ENCODE measurements at regions not wholly inside any gene's neighbourhood (a gene's known extent, or its start where the extent isn't known, plus 50 kb on each side); places are given as distances from the start of the nearest gene placed in this dataset.

DNA sequence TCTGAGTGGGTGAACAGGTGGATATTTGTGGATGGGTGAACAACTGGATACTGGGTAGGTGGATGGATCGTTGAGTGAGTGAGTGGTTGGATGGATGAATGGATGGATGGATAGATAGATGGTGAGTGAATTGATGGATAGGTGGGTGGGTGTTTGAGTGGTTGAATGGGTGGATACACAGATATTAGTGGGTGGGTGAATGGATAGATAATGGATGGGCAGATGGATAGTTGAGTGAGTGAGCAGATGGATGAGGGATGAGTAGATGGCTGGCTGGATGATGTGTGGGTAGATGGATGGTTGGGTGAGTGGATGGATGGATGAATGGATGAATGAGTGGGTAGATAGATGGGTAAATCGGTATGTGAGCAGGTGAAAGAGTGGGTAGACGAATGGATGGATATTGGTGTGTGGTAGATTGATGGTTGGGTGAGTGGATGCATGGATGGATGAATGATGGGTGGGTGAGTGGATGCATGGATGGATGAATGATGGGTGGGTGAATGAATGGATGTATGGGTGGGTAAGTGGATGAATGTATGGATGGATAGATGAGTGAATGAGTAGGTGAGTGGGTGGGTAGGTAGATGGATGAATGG is 406.7 kb downstream of the MN1 start:
- Mint-ChIP-seq H3K36me3 (ENCODE audit: low read depth) (no peaks in the 10 kb centered on the region), H3K4me3 (no peak overlapping the region), H3K27me3 (ENCODE audit: low read depth) (peaks cover 5% of the 10 kb centered on the region), H3K27ac (no peak overlapping the region), H3K4me1 (ENCODE audit: low read depth) (no peaks in the 10 kb centered on the region), H3K9me3 (no peaks in the 10 kb centered on the region)
- no peak for DNase-seq
- CTCF ChIA-PET: interaction anchor here (0.6 kb wide), 1 partner anchor 31 kb away, joined by 3 read pairs; no protein-coding TSS in a partner anchor
- intact Hi-C loops (cut with micrococcal nuclease): no loop called here

GRCh38 chr22:27397036-27397953 is 404.3 kb downstream of the MN1 start:
- DNase-seq: no peak
- no peak overlapping the region for H3K4me3 Mint-ChIP-seq
- peaks cover 9% of the 10 kb centered on the region for H3K27me3 Mint-ChIP-seq (ENCODE audit: low read depth)
- H3K9me3 Mint-ChIP-seq: no peaks in the 10 kb centered on the region
- no peaks in the 10 kb centered on the region for H3K36me3 Mint-ChIP-seq (ENCODE audit: low read depth)
- CTCF ChIA-PET: no interaction called here
- intact Hi-C loops (cut with micrococcal nuclease): no loop called here
- H3K4me1 Mint-ChIP-seq (ENCODE audit: low read depth): no peaks in the 10 kb centered on the region
- H3K27ac Mint-ChIP-seq: no peak overlapping the region

DNA sequence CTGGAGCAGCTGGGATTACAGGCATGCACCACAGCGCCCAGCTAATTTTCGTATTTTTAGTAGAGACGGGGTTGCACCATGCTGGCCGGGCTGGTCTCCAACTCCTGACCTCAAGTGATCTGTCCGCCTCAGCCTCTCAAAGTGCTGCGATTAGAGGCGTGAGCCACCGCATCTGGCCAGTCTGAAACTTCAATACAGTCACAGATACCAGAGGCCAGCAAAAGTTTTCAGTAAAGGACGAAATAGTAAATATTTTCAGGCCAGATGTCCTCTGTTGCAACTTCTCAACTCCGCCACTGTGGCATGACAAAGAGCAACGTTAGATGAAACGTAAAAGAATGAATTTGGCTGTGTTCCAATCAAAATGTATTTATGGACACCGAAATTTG is 403.6 kb downstream of the MN1 start:
- no peaks in the 10 kb centered on the region for H3K4me1 Mint-ChIP-seq (ENCODE audit: low read depth)
- H3K27ac Mint-ChIP-seq: no peak overlapping the region
- DNase-seq: no peak
- H3K9me3 Mint-ChIP-seq: no peaks in the 10 kb centered on the region
- CTCF ChIA-PET: no interaction called here
- no peak overlapping the region for H3K4me3 Mint-ChIP-seq
- no peaks in the 10 kb centered on the region for H3K36me3 Mint-ChIP-seq (ENCODE audit: low read depth)
- peaks cover 9% of the 10 kb centered on the region for H3K27me3 Mint-ChIP-seq (ENCODE audit: low read depth)
- intact Hi-C loops (cut with micrococcal nuclease): no loop called here

- CTCF ChIA-PET: no interaction called here
- intact Hi-C loops (cut with micrococcal nuclease): no loop called here
- Mint-ChIP-seq H3K27me3 (ENCODE audit: low read depth) (peaks cover 9% of the 10 kb centered on the region), H3K4me3 (no peak overlapping the region), H3K27ac (no peak overlapping the region), H3K9me3 (no peaks in the 10 kb centered on the region), H3K4me1 (ENCODE audit: low read depth) (no peaks in the 10 kb centered on the region), H3K36me3 (ENCODE audit: low read depth) (no peaks in the 10 kb centered on the region)
- no peak for DNase-seq
Observed at GRCh38 chr22:27399161-27399560, 402.4 kb downstream of the MN1 start.

GRCh38 chr22:27400811-27401210 is 400.7 kb downstream of the MN1 start:
- CTCF ChIA-PET: no interaction called here
- no peaks in the 10 kb centered on the region for H3K9me3 Mint-ChIP-seq

DNA sequence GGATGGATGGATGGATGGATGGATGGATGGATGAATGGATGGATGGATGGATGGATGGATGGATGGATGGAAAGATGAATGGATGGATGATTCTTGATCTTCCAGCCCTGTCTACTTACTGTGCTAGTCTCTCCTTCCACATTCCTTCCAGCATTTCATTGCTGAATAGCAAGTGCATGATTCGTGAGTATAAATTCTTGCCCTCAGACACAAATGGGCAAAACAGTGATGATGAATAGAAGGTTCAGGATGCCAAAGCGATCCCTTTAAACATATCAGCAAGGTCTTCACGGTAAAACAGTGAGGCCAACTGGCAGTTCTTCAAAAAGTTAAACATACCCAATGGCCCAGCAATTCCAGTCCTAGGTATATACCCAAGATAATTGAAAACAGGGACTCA is 400.2 kb downstream of the MN1 start:
- H3K9me3 Mint-ChIP-seq: no peaks in the 10 kb centered on the region
- H3K27ac Mint-ChIP-seq: no peak overlapping the region
- no peaks in the 10 kb centered on the region for H3K36me3 Mint-ChIP-seq (ENCODE audit: low read depth)
- H3K27me3 Mint-ChIP-seq (ENCODE audit: low read depth): peaks cover 19% of the 10 kb centered on the region
- no peak overlapping the region for H3K4me3 Mint-ChIP-seq
- DNase-seq: no peak
- intact Hi-C loops (cut with micrococcal nuclease): loop anchor here (10.0 kb wide), 1 partner anchor 403 kb away; the partner anchor contains the start of gene MN1
- CTCF ChIA-PET: no interaction called here
- H3K4me1 Mint-ChIP-seq (ENCODE audit: low read depth): no peaks in the 10 kb centered on the region

More at GRCh38 chr22:27400811-27401210, 400.7 kb downstream of the MN1 start:
- Mint-ChIP-seq H3K27ac (no peak overlapping the region), H3K36me3 (ENCODE audit: low read depth) (no peaks in the 10 kb centered on the region), H3K4me3 (no peak overlapping the region), H3K4me1 (ENCODE audit: low read depth) (no peaks in the 10 kb centered on the region), H3K27me3 (ENCODE audit: low read depth) (peaks cover 15% of the 10 kb centered on the region)
- intact Hi-C loops (cut with micrococcal nuclease): loop anchor here (10.0 kb wide), 1 partner anchor 404 kb away; the partner anchor contains the start of gene MN1
- DNase-seq: no peak

GRCh38 chr22:27404441-27404840 is 397.1 kb downstream of the MN1 start:
- H3K36me3 Mint-ChIP-seq (ENCODE audit: low read depth): no peaks in the 10 kb centered on the region
- H3K27ac Mint-ChIP-seq: no peak overlapping the region
- H3K4me1 Mint-ChIP-seq (ENCODE audit: low read depth): no peaks in the 10 kb centered on the region
- H3K27me3 Mint-ChIP-seq (ENCODE audit: low read depth): peaks cover 23% of the 10 kb centered on the region
- CTCF ChIA-PET: no interaction called here
- intact Hi-C loops (cut with micrococcal nuclease): loop anchor here (10.0 kb wide), 1 partner anchor 400 kb away; the partner anchor contains the start of gene MN1
- DNase-seq: no peak
- H3K4me3 Mint-ChIP-seq: no peak overlapping the region
- H3K9me3 Mint-ChIP-seq: no peaks in the 10 kb centered on the region

GRCh38 chr22:27405672-27406388 is 395.7 kb downstream of the MN1 start:
- intact Hi-C loops (cut with micrococcal nuclease): loop anchor here (10.0 kb wide), 1 partner anchor 399 kb away; the partner anchor contains the start of gene MN1
- H3K9me3 Mint-ChIP-seq: no peaks in the 10 kb centered on the region
- H3K4me3 Mint-ChIP-seq: no peak overlapping the region
- no peaks in the 10 kb centered on the region for H3K36me3 Mint-ChIP-seq (ENCODE audit: low read depth)
- peak; percentile 22 for DNase-seq
- no peaks in the 10 kb centered on the region for H3K4me1 Mint-ChIP-seq (ENCODE audit: low read depth)
- CTCF ChIA-PET: no interaction called here
- H3K27ac Mint-ChIP-seq: no peak overlapping the region
- peaks cover 20% of the 10 kb centered on the region for H3K27me3 Mint-ChIP-seq (ENCODE audit: low read depth)

DNA sequence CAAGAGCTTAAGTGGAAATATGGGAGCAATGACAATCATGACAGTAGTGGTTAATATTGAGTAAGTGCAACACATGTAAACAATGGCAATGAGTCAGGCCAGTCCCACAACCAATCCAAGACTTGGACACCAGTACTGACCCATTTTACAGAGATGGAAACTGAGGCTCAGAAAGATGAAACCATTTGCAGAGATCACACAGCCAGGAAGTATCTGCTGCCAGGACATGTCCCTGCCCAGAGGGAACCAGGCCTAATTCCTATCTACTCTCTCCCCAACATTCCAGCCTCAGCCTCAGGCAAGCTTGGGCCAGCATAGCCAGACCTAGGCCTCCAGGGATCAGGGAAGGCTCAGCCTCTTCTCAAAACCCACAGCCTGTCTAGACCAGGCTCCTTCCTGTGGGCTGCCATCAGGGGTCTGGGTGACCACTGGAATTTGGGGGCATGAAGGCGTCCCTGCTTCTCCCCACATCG is 395.1 kb downstream of the MN1 start:
- H3K4me3 Mint-ChIP-seq: no peak overlapping the region
- no peaks in the 10 kb centered on the region for H3K9me3 Mint-ChIP-seq
- no peaks in the 10 kb centered on the region for H3K36me3 Mint-ChIP-seq (ENCODE audit: low read depth)
- intact Hi-C loops (cut with micrococcal nuclease): loop anchor here (10.0 kb wide), 1 partner anchor 398 kb away; the partner anchor contains the start of gene MN1
- no peaks in the 10 kb centered on the region for H3K4me1 Mint-ChIP-seq (ENCODE audit: low read depth)
- no peak for DNase-seq
- peaks cover 19% of the 10 kb centered on the region for H3K27me3 Mint-ChIP-seq (ENCODE audit: low read depth)
- CTCF ChIA-PET: no interaction called here
- H3K27ac Mint-ChIP-seq: no peak overlapping the region

GRCh38 chr22:27407369-27407985 is 394.1 kb downstream of the MN1 start:
- Mint-ChIP-seq H3K27me3 (ENCODE audit: low read depth) (peaks cover 17% of the 10 kb centered on the region), H3K9me3 (no peaks in the 10 kb centered on the region), H3K27ac (no peak overlapping the region), H3K36me3 (ENCODE audit: low read depth) (no peaks in the 10 kb centered on the region), H3K4me1 (ENCODE audit: low read depth) (no peaks in the 10 kb centered on the region), H3K4me3 (no peak overlapping the region)
- DNase-seq: no peak
- intact Hi-C loops (cut with micrococcal nuclease): loop anchor here (10.0 kb wide), 1 partner anchor 397 kb away; the partner anchor contains the start of gene MN1
- CTCF ChIA-PET: no interaction called here

- CTCF ChIA-PET: no interaction called here
- Mint-ChIP-seq H3K27ac (no peak overlapping the region), H3K9me3 (no peaks in the 10 kb centered on the region), H3K36me3 (ENCODE audit: low read depth) (no peaks in the 10 kb centered on the region), H3K4me1 (ENCODE audit: low read depth) (no peaks in the 10 kb centered on the region), H3K4me3 (no peak overlapping the region), H3K27me3 (ENCODE audit: low read depth) (peaks cover 17% of the 10 kb centered on the region)
- no peak for DNase-seq
- intact Hi-C loops (cut with micrococcal nuclease): loop anchor here (10.0 kb wide), 1 partner anchor 397 kb away; the partner anchor contains the start of gene MN1
Observed at GRCh38 chr22:27408068-27408467, 393.5 kb downstream of the MN1 start.

DNA sequence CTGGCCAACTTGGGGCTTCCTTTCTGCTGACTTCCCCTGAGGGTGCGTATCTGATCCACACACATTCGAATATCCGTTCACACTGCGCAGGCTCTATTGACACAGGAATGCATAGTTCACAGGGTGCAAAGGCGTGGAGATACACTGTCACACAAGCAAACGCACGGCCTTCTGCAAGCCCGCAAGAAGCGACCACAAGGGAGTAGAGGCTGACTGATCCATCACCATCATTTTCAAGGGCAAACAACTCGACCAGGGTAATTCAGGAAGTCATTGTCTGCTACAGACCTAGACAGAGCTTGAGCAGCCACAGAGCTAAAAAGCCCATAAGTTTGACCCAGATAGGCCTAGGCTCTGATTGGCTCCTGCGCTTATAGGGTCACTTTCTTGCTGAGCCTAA is 392.3 kb downstream of the MN1 start:
- Mint-ChIP-seq H3K36me3 (ENCODE audit: low read depth) (no peaks in the 10 kb centered on the region), H3K9me3 (no peaks in the 10 kb centered on the region), H3K4me1 (ENCODE audit: low read depth) (no peaks in the 10 kb centered on the region), H3K27ac (no peak overlapping the region), H3K27me3 (ENCODE audit: low read depth) (peaks cover 17% of the 10 kb centered on the region), H3K4me3 (no peak overlapping the region)
- DNase-seq: no peak
- CTCF ChIA-PET: no interaction called here
- intact Hi-C loops (cut with micrococcal nuclease): loop anchor here (10.0 kb wide), 1 partner anchor 396 kb away; the partner anchor contains the start of gene MN1
